Naive thymus-derived CD4-positive, alpha-beta T cell (primary cell): ENCODE measurements at regions not wholly inside any gene's neighbourhood (a gene's known extent, or its start where the extent isn't known, plus 50 kb on each side); places are given as distances from the start of the nearest gene placed in this dataset.

ENCODE experiments used
- ATAC-seq: fragments of 150-1000 bp; cut with Tn5 transposase; 2 replicates; pipeline ENCODE4 v1.10.0; 2021; ENCODE audit warnings: mild to moderate bottlenecking, moderate library complexity
- CTCF ChIA-PET: fragments of 350-600 bp; sonication (Branson Sonifier 250); formaldehyde crosslinking; loops from one replicate; lab custom pipeline; 2021; ENCODE audit warnings: antibody characterized with exemption; lab: Charles Lee
- POLR2A ChIA-PET: fragments of 350-600 bp; sonication (Branson Sonifier 250); formaldehyde crosslinking; loops from one replicate; lab custom pipeline; 2021; ENCODE audit warnings: antibody characterized with exemption, inconsistent platforms; lab: Charles Lee
- DNase-seq, 9 donors: peaks; one replicate each; pipeline versions ENCODE4 v3.0.0 to v3.0.0-alpha.2; 2020 to 2022; ENCODE audit warnings: mixed read lengths in 1 of 9
- H3K27ac ChIP-seq: one replicate; pipeline ENCODE4 v1.7.0; 2013; ENCODE audit warnings: mild to moderate bottlenecking, low read depth, low read length, moderate library complexity
- H3K27me3 ChIP-seq, 2 donors: one replicate each; pipeline ENCODE4 v1.7.0; 2013; ENCODE audit warnings: low read length in 2 of 2, mild to moderate bottlenecking in 2 of 2, moderate library complexity in 2 of 2; ENCODE audit not compliant: control insufficient read depth in 2 of 2, insufficient read depth in 2 of 2
- H3K36me3 ChIP-seq, 3 experiments: 1 replicate in 2 of 3; 2 replicates in 1 of 3; pipeline ENCODE4 v1.7.0; 2013; ENCODE audit warnings: low read length in 3 of 3, mild to moderate bottlenecking in 3 of 3, moderate library complexity in 1 of 3; ENCODE audit not compliant: insufficient read depth in 3 of 3, control insufficient read depth in 2 of 3
- H3K4me1 ChIP-seq, 2 donors: one replicate each; pipeline ENCODE4 v1.7.0; 2013; ENCODE audit warnings: low read length in 2 of 2, mild to moderate bottlenecking in 2 of 2, moderate library complexity in 1 of 2; ENCODE audit not compliant: control insufficient read depth in 2 of 2, insufficient read depth in 2 of 2
- H3K4me3 ChIP-seq: 2 replicates; pipeline ENCODE4 v1.7.0; 2013; ENCODE audit warnings: mild to moderate bottlenecking, low read length
- H3K9me3 ChIP-seq, 3 experiments: 1 replicate in 2 of 3; 2 replicates in 1 of 3; pipeline ENCODE4 v1.7.0; 2013; ENCODE audit warnings: low read length in 3 of 3; ENCODE audit not compliant: control insufficient read depth in 2 of 3
- H3K27ac Mint-ChIP-seq, 9 donors: one replicate each; pipeline ENCODE4 v1.8.0; 2020 to 2022; ENCODE audit warnings: mixed read lengths in 9 of 9, mild to moderate bottlenecking in 8 of 9, moderate library complexity in 5 of 9, inconsistent platforms in 2 of 9
- H3K27me3 Mint-ChIP-seq, 5 donors: one replicate each; pipeline ENCODE4 v1.8.0; 2021 to 2022; ENCODE audit warnings: mixed read lengths in 5 of 5, mild to moderate bottlenecking in 1 of 5
- H3K36me3 Mint-ChIP-seq, 5 donors: one replicate each; pipeline ENCODE4 v1.8.0; 2020 to 2022; ENCODE audit warnings: mixed read lengths in 5 of 5, mild to moderate bottlenecking in 3 of 5, inconsistent platforms in 1 of 5
- H3K4me1 Mint-ChIP-seq, 7 donors: one replicate each; pipeline ENCODE4 v1.8.0; 2020 to 2022; ENCODE audit warnings: mixed read lengths in 7 of 7, mild to moderate bottlenecking in 3 of 7, inconsistent platforms in 1 of 7
- H3K4me3 Mint-ChIP-seq, 10 donors: one replicate each; pipeline ENCODE4 v1.8.0; 2020 to 2022; ENCODE audit warnings: mild to moderate bottlenecking in 10 of 10, mixed read lengths in 10 of 10, moderate library complexity in 6 of 10, inconsistent platforms in 2 of 10
- H3K9me3 Mint-ChIP-seq, 11 donors: one replicate each; pipeline ENCODE4 v1.8.0; 2020 to 2022; ENCODE audit warnings: mixed read lengths in 11 of 11, mild to moderate bottlenecking in 4 of 11, inconsistent platforms in 1 of 11, moderate library complexity in 1 of 11
- intact Hi-C, 2 donors: fragments of 100-400 bp; cut with micrococcal nuclease; formaldehyde crosslinking; loops; one replicate each; pipeline ENCODE4 v1.15.1; 2023

- H3K4me1 Mint-ChIP-seq: no peaks in the 10 kb centered on the region
- H3K27me3 Mint-ChIP-seq: no peaks in the 10 kb centered on the region
- Histone ChIP-seq H3K4me3 (no peak overlapping the region), H3K9me3 (no peaks in the 10 kb centered on the region), H3K27ac (no peak overlapping the region), H3K27me3 (no peaks in the 10 kb centered on the region), H3K36me3 (no peaks in the 10 kb centered on the region), H3K4me1 (no peaks in the 10 kb centered on the region)
- no peak overlapping the region for H3K4me3 Mint-ChIP-seq
- DNase-seq (no peak), ATAC-seq (no peak)
- intact Hi-C loops: no loop called here
- no peak overlapping the region for H3K27ac Mint-ChIP-seq
- H3K9me3 Mint-ChIP-seq: peaks cover 0 to 17% (median 8%) of the 10 kb centered on the region in 11 donors
- ChIA-PET POLR2A (no interaction called here), CTCF (no interaction called here)
- H3K36me3 Mint-ChIP-seq: no peaks in the 10 kb centered on the region
Observed at GRCh38 chr4:45701621-45702020, 422.2 kb downstream of the GABRG1 start.

- no peaks in the 10 kb centered on the region for H3K36me3 Mint-ChIP-seq
- DNase-seq: no peak
- peaks cover 0 to 24% (median 13%) of the 10 kb centered on the region in 11 donors for H3K9me3 Mint-ChIP-seq
- Histone ChIP-seq H3K27me3 (no peaks in the 10 kb centered on the region), H3K27ac (no peak overlapping the region), H3K4me1 (no peaks in the 10 kb centered on the region), H3K9me3 (no peaks in the 10 kb centered on the region), H3K4me3 (no peak overlapping the region), H3K36me3 (no peaks in the 10 kb centered on the region)
- ATAC-seq: no peak
- POLR2A ChIA-PET: no interaction called here
- intact Hi-C loops: no loop called here
- CTCF ChIA-PET: no interaction called here
- no peaks in the 10 kb centered on the region for H3K27me3 Mint-ChIP-seq
- no peak overlapping the region for H3K4me3 Mint-ChIP-seq
- H3K4me1 Mint-ChIP-seq: no peaks in the 10 kb centered on the region
- H3K27ac Mint-ChIP-seq: no peak overlapping the region
Observed at GRCh38 chr4:45693746-45694145, 430.1 kb downstream of the GABRG1 start.

GRCh38 chr4:45692131-45692735, 431.6 kb downstream of the GABRG1 start:
- H3K9me3 ChIP-seq: no peaks in the 10 kb centered on the region
- ChIA-PET POLR2A (no interaction called here), CTCF (no interaction called here)
- Mint-ChIP-seq H3K9me3 (peaks cover 0 to 24% (median 12%) of the 10 kb centered on the region in 11 donors), H3K4me3 (no peak overlapping the region), H3K27me3 (no peaks in the 10 kb centered on the region), H3K27ac (no peak overlapping the region), H3K36me3 (no peaks in the 10 kb centered on the region), H3K4me1 (no peaks in the 10 kb centered on the region)
- H3K36me3 ChIP-seq: no peaks in the 10 kb centered on the region
- no peak overlapping the region for H3K27ac ChIP-seq
- intact Hi-C loops: no loop called here
- no peaks in the 10 kb centered on the region for H3K4me1 ChIP-seq
- H3K27me3 ChIP-seq: no peaks in the 10 kb centered on the region
- DNase-seq: no peak
- H3K4me3 ChIP-seq: no peak overlapping the region
- ATAC-seq: no peak

- Mint-ChIP-seq H3K36me3 (no peaks in the 10 kb centered on the region), H3K4me1 (no peaks in the 10 kb centered on the region), H3K4me3 (no peak overlapping the region), H3K9me3 (peaks cover 2 to 31% (median 10%) of the 10 kb centered on the region in 11 donors), H3K27ac (no peak overlapping the region), H3K27me3 (no peaks in the 10 kb centered on the region)
- CTCF ChIA-PET: no interaction called here
- no peak for ATAC-seq
- Histone ChIP-seq H3K9me3 (no peaks in the 10 kb centered on the region), H3K27ac (no peak overlapping the region), H3K4me3 (no peak overlapping the region), H3K4me1 (no peaks in the 10 kb centered on the region), H3K36me3 (no peaks in the 10 kb centered on the region), H3K27me3 (no peaks in the 10 kb centered on the region)
- POLR2A ChIA-PET: no interaction called here
- DNase-seq: no peak
- intact Hi-C loops: no loop called here
Observed at GRCh38 chr4:45688341-45688740, 435.5 kb downstream of the GABRG1 start.

- no peak overlapping the region for H3K27ac Mint-ChIP-seq
- Histone ChIP-seq H3K27ac (no peak overlapping the region), H3K4me1 (no peaks in the 10 kb centered on the region), H3K9me3 (no peaks in the 10 kb centered on the region), H3K4me3 (no peak overlapping the region), H3K27me3 (no peaks in the 10 kb centered on the region), H3K36me3 (no peaks in the 10 kb centered on the region)
- no peak overlapping the region for H3K4me3 Mint-ChIP-seq
- ATAC-seq (no peak), DNase-seq (no peak)
- H3K9me3 Mint-ChIP-seq: peaks cover 3 to 32% (median 6%) of the 10 kb centered on the region in 11 donors
- CTCF ChIA-PET: no interaction called here
- intact Hi-C loops: no loop called here
- POLR2A ChIA-PET: no interaction called here
- H3K4me1 Mint-ChIP-seq: no peaks in the 10 kb centered on the region
- H3K36me3 Mint-ChIP-seq: no peaks in the 10 kb centered on the region
- H3K27me3 Mint-ChIP-seq: no peaks in the 10 kb centered on the region
Observed at GRCh38 chr4:45679411-45679810, 444.4 kb downstream of the GABRG1 start.

- H3K27me3 ChIP-seq: no peaks in the 10 kb centered on the region
- H3K27ac ChIP-seq: no peak overlapping the region
- no peaks in the 10 kb centered on the region for H3K36me3 ChIP-seq
- H3K27me3 Mint-ChIP-seq: no peaks in the 10 kb centered on the region
- intact Hi-C loops: no loop called here
- peaks cover 0 to 14% (median 3%) of the 10 kb centered on the region in 11 donors for H3K9me3 Mint-ChIP-seq
- H3K4me1 Mint-ChIP-seq: no peaks in the 10 kb centered on the region
- H3K27ac Mint-ChIP-seq: no peak overlapping the region
- DNase-seq (no peak), ATAC-seq (no peak)
- H3K4me3 Mint-ChIP-seq: no peak overlapping the region
- no peaks in the 10 kb centered on the region for H3K4me1 ChIP-seq
- H3K36me3 Mint-ChIP-seq: no peaks in the 10 kb centered on the region
- POLR2A ChIA-PET: no interaction called here
- CTCF ChIA-PET: no interaction called here
- no peaks in the 10 kb centered on the region for H3K9me3 ChIP-seq
- H3K4me3 ChIP-seq: no peak overlapping the region
Observed at GRCh38 chr4:45668128-45668527, 455.7 kb downstream of the GABRG1 start.

- H3K4me3 Mint-ChIP-seq: no peak overlapping the region
- no peaks in the 10 kb centered on the region for H3K4me1 ChIP-seq
- intact Hi-C loops: no loop called here
- ChIA-PET POLR2A (no interaction called here), CTCF (no interaction called here)
- ATAC-seq: no peak
- H3K4me1 Mint-ChIP-seq: no peaks in the 10 kb centered on the region
- no peaks in the 10 kb centered on the region for H3K36me3 ChIP-seq
- no peak for DNase-seq
- H3K9me3 Mint-ChIP-seq: peaks cover 0 to 15% (median 2%) of the 10 kb centered on the region in 11 donors
- no peak overlapping the region for H3K4me3 ChIP-seq
- no peaks in the 10 kb centered on the region for H3K27me3 ChIP-seq
- H3K27ac ChIP-seq: no peak overlapping the region
- no peaks in the 10 kb centered on the region for H3K27me3 Mint-ChIP-seq
- no peak overlapping the region for H3K27ac Mint-ChIP-seq
- H3K36me3 Mint-ChIP-seq: no peaks in the 10 kb centered on the region
- H3K9me3 ChIP-seq: no peaks in the 10 kb centered on the region
Observed at GRCh38 chr4:45663628-45664081, 460.2 kb downstream of the GABRG1 start.
